8988T (cell line): ENCODE measurements at regions not wholly inside any gene's neighbourhood (a gene's known extent, or its start where the extent isn't known, plus 50 kb on each side); places are given as distances from the start of the nearest gene placed in this dataset.

ENCODE experiments used
- DNase-seq: peaks from one replicate; pipeline ENCODE4 v3.0.0; 2011

DNA sequence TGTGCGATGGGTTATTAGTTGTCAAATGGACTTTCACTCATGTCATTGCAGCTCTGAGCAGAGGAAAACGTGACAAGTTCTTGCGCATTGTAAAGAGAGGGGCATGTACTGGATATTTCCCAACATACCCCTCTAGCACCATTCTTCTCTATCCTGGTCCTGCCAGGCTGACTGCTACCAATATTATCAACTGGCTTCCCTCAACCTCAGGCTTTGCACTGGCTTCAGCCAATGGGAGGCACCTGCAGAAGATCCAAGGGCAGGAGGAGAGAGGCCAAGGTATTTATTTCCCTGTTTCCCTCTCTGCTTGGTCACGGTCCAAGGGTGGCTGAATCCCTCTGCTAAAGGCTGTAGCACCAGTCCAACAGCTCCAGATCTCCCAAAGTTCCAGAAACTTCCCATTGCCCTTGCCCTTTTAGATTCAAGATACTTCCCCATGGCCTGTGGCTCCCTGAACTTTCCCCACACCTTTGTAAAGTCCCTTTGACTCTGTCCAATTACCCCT, 175.6 kb upstream of the NECTIN1 start:
- DNase-seq: no peak

DNA sequence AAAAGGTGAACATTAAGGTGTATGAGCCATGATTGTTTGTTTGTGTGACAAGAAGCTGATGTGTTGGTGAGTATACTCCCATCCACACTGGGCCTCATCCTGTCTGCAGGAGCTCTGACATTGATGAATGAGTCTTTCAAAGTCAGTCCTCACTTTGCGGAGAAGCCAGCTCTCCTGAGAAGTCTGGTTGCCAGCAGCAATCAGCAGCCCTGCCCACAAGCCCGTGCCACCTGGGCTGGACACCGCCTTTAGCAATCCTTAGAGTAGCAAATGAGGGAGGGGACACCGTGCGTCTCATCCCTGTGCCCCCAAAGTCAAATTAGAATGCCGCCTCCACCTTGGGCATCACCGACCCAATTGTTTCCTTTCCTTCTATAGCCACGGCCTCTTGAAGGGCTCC, 174.8 kb upstream of the NECTIN1 start:
- DNase-seq: no peak

DNA sequence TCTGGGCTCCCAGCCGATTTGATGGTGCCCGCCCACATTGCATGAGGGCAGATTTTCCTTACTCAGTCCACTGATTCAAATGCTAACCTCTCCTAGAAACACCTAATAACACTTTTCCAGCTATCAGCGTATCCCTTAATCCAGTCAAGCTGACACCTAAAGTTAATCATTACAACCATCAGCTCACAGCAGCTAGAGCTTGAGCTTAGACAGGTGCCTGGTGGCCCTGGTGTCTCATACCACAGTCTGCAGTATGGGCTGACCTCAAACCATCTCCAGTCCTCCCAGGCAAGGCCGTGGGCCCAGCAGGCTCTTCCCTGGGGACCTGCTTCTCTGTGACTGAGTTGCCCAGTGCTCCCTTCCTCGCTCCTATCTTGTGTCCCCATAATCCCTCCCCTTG, 174.4 kb upstream of the NECTIN1 start:
- no peak for DNase-seq

DNA sequence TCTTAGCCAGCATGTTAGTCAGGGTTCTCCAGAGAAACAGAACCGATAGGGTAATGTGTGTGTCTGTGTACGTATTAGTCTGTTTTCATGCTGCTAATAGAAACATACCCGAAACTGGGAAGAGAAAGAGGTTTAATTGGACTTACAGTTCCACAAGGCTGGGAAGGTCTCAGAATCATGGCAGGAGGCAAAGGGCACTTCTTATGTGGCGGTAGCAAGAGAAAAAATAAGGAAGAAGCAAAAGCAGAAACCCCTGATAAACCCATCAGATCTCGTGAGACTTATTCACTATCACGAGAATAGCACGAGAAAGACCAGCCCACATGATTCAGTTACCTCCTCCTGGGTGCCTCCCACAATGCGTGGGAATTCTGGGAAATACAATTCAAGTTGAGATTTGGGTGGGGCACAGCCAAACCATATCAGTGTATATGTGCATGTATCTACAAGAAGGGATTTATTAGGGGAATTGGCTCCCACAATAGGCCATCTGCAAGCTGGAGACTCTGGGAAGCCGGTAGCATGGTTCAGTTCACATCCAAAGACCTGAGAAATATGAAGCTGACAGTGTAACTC, 173.7 kb upstream of the NECTIN1 start:
- DNase-seq: no peak

DNA sequence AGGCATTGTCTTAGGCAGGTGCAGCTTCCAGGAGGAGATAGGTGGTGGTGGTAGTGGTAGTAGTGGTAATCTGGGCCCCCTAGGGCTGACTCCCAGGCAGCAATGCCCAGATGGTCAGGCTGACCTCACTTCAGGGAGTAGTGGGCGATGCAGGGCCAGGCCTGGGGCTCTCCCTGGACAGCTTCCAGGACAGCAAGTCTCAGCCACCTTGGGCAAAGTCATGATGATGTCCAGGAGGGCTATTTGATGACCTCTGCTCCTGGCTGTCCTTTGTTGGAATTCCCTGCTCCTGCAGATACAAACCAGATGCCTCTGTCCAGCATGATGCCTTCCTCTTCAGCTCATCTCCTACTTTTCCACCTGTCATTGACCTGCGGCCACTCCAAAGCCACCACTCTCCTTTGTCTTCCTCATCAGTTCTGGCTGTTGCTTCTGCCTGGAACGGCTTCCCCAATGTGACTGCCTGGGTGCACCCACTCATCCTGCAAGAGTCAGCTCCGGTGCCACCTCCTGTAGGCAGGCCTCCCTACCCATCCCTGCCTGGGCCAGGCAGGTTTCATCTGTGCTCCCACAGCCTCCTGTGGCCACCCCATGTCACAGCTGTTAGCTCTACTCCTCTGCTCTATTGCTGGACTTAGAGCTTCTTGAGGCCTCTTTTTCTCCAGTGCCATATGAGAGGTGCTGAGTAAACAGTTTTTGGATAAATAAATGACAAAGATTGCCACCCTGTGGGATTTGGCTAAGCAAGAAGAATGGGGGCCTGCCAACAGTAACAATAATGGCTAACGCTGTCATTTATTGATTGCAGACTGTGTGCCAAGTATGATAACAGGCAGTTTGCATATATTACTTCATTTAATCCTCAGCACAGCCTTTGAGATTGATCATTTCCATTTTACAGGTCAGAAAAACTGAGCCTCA, 172.9 kb upstream of the NECTIN1 start:
- DNase-seq: no peak

DNA sequence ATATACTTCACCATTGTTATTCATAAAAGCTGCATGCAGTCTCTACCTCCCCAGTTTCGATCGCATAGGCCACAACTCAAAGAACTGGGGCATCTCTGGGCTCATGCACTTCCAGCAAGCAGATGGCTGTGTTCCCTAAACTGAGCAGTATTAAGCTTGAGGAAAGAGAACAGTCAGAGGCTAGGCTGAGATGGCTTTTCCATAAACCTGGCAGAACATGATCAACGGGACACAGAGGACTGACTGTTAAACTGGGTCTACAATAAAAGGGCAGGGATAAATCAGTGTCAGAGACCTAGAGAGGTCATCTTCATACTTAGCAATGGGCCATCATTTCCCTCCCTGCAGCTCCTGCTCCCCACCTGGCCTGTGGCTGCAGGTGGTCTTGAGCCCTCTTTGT, 171.0 kb upstream of the NECTIN1 start:
- DNase-seq: no peak

DNA sequence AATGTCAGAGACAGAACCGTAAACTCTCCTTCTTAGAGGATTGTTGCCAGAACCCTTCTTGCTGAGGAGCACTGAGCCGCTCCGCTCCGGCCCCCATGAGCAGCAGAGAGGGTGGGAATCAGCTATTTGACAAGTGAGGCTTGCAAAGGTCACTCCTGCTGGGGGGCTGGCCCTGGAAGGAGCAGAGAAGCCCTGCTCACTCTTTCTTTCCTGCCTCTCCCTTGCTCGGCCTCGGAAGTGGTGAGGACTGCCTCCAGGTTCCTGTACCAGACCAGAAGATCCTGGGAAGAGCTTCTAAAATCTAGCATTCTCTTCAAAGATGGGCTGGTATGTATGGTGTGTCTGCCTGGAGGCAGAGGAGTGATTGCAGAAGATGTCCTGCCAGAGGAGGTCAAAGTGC, 168.6 kb upstream of the NECTIN1 start:
- no peak for DNase-seq

DNA sequence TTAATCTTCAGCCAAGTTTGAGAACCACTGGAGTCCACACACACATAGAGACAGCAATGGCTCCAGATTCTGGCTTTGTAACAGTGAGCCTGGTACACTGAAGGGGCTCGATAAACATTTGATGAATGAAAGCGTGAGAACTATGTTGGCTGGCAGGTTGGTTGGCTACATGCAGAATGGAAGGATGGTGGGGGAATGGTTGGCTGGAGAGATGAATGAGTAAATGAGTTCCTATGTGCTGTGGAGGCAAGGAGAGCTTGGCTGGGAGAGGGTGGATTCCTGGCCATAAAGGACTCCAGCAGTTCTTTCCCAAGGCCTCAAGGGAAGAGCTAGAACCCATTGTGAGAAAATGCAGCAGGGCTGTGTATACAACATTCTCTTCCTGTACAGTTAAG, 168.0 kb upstream of the NECTIN1 start:
- DNase-seq: no peak

DNA sequence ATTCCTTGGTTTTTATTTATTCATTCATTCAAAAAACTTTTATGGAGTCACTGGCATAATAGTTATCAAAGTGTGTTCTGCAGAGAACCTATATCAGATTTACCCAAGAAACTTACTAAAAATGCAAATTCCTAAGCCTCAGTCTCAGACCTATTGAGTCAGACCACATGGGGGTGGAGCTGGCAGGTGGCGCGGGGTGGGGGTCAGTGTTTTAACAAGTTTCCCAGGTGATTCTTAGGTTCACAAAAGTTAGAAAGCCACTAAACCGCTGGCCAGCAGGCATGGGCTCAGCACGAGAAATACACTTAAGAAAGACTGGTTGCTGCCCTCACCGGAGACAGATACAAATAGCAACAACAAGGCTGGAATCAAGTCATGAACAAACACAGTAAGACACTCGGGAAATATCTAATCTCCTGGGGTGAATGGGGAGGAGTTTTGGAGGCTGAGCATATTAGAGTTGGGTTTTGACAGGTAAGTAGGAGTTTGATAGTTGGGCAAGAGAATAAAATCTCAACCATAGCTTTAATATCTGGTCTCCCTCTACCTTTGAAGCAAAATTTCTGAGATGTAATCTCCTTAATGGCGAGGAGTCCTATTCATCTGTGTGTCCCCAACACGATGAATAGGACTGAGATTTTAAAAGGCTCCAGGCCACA, 167.5 kb upstream of the NECTIN1 start:
- no peak for DNase-seq

DNA sequence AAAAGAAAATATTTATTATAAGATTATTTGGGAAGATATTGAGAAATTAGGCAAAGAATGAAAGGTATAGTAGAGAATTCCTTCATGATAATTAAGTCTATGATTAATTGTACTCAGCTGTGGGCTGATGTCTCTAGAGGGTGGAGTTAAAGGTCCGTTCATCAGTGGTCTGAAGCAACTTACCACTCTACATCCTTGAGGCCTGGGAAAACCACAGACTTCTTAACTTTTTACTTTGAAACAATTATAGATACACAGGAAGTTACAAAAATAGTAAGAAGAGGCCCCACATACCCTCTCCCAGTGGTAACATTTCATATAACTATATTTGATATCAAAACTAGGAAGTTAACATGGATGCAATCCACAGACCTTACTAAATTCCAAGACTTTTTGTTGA, 167.0 kb upstream of the NECTIN1 start:
- DNase-seq: no peak

DNA sequence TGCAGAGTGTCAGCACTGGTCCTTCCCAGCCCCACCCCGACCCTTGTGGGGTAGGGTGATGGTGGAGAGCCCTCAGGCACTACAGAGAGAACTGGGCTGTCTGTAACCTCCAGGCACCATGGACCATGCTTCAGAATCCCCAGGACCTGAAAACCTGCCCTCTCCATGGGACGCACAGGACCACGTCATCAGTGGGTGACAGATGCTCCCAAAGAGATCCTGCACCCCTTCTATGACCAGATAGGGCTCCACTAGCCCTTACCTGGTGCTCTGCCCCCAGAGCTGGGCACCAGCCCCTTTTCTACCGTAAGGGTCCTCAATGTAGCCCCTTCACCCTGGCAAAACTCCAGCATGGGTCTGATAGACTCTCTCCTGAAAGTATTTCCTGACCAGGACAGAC, 165.9 kb upstream of the NECTIN1 start:
- DNase-seq: no peak

DNA sequence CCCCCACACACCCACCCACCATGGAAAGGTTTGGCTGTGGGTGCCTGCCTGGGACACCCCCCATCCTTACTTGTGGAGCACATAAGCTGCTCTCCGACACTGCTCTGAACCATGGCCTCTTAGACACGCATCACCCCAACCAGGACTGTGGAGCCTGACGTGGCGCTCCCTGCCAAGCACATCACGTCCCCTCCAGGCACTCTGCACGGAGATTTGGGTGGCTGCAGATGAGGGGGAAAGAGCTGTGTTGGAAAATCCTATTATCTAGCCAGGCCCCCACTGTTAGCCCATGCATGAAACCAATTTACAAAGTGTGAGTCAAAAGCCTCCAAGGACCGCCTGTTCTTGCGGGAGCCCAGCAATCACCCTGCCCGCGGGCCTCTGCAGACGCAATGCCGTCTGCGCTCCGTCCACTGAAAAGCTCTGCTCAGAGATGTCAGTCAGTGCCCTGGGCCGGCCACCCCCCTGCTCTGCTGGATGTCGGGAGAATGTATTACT, 163.4 kb upstream of the NECTIN1 start:
- DNase-seq: no peak

DNA sequence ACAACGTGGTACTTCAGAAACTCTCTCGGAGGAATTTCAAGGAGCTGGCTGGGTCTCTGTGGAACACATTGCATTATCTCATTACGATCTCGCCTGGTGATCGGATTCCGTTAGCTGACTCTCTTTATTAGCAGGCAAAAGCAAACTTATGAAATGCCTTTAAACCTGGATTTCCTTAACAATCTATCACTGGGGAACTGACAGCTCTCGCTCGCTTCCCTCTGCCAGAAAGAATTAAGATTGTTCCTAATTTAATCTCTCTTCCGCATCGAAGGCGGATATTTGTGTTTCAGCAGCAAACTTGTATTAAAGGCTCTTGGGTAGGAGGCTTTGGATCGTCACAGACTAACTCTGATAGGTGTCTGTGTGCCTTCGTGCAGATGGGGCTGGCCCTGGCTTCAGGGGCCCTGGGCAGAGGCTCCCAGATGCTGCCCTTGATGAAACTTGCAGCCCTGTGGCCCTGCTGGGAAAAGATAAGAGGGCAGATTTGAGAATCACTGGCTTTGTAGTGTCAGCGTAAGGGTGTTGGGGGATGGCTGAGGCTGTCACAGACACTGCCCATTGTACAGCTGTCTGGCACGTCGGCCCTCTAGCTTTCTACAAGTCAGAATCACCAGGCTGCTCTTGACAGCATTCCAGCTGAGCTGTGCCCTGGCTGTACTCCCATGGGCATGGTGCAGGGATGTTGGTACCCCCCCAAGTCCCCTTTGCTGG, 162.2 kb upstream of the NECTIN1 start:
- DNase-seq: no peak

DNA sequence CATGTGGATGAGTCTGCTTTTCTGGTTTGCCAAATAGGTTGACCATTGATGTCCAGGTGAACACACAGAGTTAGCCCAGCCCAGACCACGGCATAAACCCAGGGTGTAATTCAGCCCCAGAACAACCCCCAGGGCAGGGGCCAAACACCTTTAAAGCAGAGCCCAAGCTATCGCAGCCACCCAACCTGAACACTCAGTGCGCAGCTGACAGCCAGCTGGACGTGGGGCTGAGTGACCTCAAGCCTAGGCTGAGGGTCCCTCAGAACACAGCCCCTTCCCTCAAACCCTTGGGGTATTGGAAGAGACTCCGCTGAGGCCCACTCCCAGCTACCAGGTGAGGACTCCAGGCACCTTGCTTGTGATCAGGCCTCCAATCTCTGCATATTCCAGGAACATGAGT, 161.5 kb upstream of the NECTIN1 start:
- DNase-seq: no peak

DNA sequence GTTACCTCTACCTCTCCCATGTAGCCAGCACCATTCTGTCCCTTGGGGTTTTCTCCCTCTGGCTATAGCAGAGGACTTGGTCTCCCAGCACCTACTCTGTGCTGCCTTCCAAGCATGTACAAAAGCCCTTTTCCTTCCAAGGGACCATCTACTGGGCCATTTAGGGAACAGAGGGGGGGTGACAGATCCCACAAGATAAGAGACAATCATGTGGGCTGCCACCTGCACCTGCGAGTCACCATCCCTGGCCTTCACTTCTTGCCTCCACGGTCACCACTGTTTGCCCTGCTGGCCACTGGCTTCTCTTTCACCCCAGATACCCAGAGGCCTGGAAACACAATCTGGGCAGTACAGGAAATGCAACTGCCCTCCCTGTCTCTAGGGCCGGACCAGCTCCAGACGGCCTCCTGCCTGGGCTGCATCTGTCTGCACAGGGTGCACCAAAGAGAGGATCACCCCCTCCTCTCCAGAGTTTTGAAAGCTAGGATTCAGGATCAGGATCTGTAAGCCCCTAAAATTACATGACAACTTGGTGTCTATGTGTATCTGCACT, 160.8 kb upstream of the NECTIN1 start:
- no peak for DNase-seq

DNA sequence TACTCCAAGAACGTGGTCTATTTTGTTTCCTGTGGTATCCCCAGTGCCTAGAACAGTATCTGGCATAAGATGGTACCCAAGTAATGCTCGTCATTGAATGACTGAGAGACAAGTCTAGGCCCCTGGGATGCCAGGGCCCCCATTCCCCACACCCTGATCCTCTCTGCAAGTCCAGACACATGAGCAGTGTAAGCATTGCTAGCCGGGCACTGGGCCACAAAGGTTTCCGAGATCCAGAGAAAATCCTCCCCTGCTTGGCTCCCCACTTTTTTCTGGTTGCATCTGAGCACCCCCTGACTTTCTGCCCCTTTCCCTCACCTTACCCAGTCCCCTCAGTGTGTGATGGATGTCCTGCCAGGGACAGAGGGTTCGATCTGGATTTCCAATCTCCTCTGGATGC, 160.1 kb upstream of the NECTIN1 start:
- DNase-seq: no peak

DNA sequence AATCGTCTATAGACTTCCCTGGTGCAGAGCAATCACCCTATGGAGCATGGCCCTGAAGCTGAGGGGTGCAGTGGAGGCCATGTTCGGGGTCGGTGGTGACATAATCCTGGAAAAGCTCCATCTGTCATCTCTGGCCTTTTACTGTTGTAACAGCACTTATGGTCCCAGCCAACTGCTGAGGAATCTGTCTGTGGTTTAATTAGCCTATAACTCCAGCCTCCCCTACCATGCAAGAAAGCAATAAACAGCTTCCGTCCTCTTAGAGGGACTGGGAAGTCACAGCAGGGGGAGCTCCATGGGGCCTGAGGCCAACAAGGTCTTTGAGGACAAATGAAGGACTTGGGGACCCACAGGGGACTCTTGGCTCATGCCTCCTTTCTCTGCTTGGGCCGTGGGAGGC, 159.1 kb upstream of the NECTIN1 start:
- DNase-seq: no peak

DNA sequence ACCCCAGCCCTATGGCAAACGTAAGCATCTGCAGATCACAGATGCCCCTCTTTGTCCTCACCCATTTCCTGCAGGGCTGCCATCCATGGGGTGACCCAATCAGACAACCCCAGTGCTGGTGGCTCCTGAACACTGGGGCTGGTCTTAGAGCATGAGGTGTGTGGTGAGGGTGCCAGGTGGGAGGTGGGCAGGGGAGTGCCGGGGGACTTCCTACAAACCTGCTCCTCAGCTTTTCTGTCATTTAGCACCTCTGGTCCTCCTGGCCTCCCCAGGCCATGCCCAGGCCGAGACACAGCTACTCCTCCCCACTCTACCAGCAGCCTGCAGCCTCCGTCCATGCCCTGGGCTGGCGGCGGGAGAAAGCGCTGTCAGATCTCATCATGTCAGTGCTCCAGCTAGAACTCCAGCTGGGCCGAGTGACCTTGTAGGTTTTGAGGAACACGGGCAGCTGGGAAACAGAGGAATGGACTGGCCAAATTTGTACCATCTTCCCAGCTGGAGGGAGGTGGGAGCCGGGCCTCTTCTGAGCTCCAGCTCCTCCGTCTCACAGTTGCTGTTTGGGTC, 157.7 kb upstream of the NECTIN1 start:
- DNase-seq: no peak

DNA sequence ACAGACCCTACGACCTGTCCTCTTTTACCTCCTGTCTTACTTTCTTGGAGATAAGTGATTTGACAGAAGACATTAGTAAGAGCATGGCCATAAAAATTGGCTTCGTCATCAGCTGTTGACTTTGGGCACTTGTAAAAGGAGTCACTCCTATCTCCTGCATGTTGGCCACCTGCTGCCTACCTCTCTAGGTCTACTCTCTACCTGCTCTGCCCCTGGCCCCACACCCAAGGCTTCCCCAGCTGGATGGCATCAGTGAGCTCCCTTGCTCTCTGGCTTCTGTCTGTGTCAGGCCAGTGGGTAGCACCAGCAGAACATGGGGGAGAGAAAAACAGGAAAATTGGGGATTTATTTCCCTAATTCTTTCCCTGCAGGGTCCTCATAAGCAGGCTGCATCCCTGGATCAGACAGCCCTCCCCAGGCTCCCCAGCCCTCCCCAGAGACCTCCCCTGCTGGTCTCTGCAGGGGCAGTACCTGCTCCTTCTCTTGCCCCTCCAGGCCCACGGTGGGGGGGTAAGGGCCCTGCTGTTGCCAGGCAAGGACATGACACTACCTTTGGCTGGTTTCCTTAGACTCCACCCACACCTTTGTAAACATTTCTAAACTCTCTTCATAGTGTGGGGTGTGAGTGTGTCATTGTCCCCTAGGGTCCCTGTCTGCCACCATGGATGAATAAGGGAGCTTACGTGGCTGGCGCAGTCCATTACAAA, 157.0 kb upstream of the NECTIN1 start:
- DNase-seq: no peak

DNA sequence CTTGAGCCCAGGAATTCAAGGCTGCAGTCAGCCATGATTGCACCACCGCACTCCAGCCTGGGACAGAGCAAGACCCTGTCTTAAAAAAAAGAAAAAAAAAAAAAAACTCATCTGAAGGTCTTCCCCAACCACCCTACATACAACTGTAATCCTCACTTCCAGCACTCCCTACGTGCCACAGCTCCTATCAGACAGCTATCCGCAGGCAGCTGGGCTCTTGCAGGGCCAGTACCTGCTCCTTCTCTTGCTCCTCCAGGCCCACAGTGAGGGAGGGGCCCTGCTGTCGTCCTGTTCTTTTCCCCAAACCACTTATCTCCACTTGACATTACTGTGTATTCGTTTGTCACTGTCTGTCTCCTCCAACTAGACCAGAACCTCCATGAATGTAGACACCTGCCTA, 156.1 kb upstream of the NECTIN1 start:
- DNase-seq: no peak

DNA sequence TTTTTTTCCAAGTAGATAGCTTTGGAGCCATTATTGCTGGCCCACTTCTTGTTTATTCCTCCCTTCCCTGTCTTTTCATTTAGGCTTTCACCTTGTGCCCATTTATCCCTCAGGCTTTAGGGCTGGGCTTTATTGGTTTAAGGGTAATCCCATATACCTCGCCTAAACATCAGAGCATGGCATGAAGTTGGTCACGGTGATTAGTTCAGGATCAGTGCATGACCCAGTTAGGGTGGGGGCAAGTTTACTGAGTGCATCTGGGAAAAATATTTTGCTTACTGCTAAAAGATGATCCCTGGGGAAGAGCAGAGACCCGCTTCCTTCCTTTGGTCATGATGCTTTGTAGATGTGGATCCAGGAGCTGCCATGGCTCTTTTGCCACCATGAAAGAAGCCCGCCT, 153.3 kb upstream of the NECTIN1 start:
- no peak for DNase-seq

DNA sequence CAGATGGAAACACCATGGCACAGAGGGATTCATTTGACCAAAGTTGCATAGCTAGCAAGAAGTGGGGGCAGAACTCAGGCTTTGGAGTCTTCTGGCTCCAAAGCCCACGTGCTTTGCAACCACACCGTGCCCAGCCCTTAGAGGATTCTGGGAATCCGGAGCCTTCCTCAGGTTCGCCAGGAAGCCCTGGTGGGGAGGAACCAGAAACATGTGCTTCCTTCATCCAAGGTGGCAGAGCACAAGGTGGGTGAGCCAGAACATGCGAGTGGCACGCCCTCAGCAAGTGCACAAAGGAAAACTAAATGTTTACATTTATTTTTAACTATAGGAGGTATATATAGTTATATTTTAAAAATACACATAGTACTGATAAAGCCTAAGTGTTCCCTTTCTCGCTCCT, 151.9 kb upstream of the NECTIN1 start:
- DNase-seq: no peak
